Ramos (cell line): ENCODE measurements at regions not wholly inside any gene's neighbourhood (a gene's known extent, or its start where the extent isn't known, plus 50 kb on each side); places are given as distances from the start of the nearest gene placed in this dataset.

ENCODE experiments used
- in situ Hi-C: fragments of 300-500 bp; cut with MboI; formaldehyde crosslinking; loops from one replicate; pipeline ENCODE4 v1.14.3; 2022; ENCODE audit warnings: low sequenced_read_pairs; ENCODE audit not compliant: unreplicated experiment

DNA sequence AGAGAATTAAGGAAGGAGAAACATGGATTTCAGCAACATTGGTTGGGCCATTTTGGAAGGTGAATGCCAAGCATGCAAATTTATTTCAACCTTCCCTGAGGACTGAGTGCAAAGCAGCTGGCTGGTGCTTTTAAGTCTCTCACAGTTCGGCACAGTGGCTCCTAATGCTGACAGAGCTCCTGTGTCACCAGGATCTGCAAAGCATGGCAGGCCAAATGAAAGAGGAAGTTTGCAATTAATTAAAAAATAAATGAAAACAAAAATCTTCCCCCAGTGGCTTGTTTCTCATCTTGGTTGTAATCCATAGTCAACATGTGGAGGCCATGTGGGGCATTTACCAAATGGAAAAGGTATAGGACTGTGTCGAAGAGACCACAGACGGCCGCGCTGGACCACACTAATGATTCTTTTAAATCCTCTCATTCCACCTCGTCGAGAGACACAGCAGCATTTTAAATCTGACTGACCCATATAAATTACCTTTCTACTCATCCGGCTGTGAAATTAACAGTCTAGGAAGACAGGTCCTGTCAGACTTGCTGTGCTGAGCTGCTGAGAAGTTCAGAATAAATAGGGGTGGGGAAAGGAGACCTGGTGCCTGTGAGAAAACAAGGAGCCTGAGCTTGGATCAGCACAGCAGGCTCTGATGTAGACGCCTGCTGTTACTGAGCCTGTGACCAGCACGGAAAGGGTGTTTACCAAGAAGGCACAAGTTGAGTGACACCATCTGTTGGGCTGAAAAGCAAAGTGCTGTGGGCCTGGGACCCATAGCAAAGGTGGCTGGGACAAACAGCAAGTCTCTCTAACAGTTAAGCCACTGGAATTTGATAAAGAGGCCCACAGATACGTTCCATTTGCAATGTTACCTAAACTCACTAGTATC, 136.0 kb upstream of the COL1A2 start:
- in situ Hi-C loops: no loop called here

DNA sequence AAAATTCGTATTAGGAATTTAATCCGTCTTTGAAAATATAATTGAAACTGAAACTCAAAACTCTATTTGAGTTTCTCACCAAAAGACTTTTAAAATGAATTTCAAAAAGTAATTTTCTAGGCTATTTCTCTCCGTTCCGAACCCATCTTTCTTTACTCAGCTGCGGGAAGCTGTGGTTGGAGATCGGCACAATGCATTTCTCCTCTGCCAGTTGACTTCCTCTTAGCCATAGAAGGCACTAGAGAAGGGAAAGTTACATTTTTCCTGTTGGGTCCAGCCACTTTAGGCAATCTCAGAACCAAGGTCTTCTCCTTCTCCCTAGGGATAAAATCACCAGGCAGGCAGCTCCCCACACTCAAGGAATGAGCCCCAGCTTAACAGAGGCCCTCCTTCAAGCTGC, 133.6 kb upstream of the COL1A2 start:
- in situ Hi-C loops: no loop called here

DNA sequence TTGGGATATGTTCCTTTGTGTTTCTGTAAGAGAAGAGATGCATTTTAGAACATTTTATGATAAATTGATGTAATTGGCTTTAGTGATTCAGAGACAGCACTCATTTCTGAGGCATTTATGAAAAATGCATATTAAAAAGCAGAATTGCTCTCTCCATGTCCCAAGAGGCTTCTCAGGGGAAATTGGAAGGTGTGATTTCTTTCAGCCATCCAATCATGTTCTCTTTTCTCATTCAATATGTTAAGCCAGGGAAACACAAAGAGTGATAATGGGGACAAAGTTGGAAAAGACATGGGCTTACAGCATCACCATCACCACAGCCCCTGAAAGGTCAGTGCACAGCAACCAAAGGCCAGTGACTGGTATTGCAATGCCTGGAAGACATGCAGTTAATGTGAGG, 129.9 kb upstream of the COL1A2 start:
- in situ Hi-C loops: no loop called here

DNA sequence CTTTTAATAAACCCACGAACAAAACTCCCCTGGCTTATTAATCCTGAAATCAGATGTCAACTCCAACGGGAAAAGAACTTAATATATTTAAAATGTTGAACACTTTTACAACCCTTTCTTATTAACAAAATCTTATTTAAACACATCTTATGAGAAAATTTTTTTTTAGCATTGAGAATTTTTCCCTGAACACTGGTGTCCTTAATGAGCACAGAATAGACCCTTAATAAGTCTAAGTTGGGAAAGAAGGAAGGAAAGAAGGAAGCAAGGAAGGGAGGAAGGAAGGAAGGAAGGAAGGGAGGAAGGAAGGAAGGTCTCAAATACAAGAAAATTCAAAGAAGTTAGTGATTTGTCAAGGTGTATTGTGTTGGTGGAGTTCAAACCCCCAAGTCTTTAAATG, 129.2 kb upstream of the COL1A2 start:
- in situ Hi-C loops: no loop called here

DNA sequence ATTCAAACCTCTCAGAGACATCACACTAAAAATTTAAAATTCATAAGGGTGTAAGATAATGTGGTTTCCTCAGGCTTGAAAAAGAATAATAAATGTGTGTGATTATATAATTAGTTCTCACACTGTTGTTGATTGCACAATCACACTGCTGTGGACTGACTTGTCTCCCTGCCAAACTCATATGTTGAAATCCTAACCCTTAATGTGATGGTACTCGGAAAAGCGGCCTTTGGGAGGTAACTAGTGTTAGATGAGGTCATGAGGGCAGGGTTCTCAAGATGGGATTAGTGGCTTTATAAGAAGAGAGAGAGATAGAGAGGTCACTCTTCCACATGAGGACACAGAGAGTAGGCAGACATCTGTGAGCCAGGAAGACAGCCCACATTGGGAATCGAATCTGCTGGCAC, 128.5 kb upstream of the COL1A2 start:
- in situ Hi-C loops: no loop called here

DNA sequence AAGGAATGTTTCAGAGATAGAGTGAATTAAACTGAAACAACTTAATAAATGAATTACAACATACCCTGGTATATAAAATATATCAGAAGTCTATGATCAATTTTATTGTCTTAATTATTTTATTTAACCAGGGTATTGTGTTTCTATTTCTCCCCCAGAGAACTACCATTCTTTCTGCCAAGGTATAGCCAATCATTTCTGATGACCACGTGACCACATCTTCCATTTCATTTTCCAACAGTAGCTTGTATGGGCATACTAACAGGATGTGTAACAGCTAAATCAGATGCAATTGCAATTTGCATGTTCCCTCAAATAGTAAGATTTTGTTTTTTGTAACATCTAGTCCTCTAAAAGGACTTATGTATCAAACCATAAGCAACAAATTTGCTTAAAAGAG, 123.9 kb upstream of the COL1A2 start:
- in situ Hi-C loops: no loop called here

DNA sequence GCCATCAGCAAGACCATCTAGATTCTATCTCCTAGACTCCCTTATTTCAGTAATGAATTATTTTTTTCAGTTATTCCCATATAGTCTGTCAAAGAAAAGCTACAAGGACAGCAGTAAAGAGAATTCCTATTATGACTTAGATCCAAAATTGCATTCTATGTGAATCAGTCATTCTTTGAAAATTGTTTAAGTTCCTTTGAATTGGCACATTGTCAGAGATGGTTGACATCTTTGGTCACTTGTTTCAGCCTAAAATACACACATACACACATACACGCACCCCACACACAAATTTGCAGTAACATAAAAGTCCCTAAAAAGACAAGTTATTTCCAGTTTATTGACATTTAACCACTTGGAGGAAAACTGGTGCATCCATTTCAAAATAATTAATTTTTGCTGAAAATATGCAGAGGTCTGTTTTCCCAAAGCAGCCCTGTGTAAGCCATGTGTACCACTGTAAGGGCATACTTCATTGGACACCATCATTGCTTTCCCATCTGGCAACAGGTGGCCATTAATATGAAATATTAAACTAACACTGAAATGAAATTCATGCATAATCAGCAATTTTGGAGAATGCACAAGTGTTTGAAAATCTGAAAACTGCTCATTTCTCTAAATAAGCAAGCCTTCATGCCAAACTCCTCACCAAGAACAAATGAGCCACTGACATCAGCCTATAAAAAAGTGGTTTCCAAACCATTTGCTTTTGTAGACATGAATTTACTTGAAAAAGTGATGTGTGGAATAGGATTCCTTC, 121.7 kb upstream of the COL1A2 start:
- in situ Hi-C loops: no loop called here

DNA sequence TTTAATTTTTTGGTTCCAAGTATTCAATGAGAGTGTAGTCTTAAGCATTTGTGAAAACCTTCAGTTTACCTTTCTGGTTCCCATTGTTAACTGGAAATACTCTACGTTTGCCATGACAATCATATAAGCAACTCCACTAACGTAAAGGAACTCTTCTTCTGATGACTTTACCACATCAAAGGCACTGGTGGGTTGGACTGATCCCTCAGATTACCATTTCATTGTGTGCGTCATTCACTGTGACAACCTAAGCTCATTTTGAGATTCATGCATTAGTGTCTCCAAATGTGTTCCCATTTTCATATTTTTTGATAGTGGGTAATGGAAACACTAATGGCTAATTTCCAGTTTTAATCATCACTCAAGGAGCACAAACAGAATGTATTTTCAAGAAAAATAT, 119.9 kb upstream of the COL1A2 start:
- in situ Hi-C loops: no loop called here

DNA sequence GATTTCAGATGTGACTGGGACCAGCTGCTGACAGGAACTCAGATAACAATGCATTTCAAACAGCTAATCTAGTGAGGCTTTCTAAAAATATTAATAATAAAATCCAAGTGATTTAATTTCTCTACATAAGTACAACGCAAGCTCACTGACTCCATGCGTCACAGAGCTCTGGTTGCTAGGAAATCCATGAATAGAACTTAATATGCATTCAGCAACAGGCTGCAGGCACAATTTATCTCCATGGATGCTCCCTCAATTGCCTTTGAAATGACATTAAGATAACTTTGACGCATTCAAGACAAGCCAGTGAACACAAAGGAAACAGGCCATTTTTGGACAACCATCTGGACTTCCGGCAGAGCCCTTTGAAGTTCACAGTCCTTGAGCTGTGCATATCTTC, 118.7 kb upstream of the COL1A2 start:
- in situ Hi-C loops: no loop called here

DNA sequence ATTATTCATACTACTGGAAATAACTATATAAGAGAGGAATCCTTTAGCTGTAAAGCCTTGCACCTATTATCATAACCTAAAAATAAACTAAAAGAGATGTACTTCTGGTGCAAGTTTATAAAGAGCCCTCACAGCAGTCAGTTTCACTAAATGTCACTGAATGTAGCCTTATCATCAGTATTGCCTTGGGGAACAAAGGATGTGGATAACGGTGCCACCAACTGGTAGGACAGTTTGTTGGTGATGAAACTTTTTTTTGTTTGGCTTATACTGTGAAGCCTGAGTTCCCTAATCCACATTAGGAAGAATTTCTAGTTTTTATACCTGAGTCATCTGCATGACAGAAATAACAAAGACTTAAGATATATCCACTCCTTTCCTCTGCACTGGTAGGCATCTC, 117.9 kb upstream of the COL1A2 start:
- in situ Hi-C loops: no loop called here

DNA sequence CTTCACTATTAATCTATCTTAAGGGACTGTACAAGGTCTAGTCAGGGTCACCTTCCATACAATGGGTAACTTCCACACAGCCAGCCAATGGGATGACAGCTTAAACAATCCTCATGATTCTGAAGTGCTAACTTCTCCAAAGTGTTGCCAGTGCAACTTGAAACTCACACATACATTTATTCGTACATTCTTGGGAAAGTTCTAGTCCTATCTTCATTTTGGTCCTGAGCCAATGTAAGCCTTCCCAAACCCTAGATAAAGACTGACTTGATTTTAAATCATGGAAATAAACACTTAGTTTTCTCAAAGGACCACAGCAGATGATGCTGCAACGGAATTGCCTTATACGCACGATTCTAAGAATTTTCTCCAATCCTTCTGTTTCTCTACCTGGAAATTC, 117.5 kb upstream of the COL1A2 start:
- in situ Hi-C loops: no loop called here

DNA sequence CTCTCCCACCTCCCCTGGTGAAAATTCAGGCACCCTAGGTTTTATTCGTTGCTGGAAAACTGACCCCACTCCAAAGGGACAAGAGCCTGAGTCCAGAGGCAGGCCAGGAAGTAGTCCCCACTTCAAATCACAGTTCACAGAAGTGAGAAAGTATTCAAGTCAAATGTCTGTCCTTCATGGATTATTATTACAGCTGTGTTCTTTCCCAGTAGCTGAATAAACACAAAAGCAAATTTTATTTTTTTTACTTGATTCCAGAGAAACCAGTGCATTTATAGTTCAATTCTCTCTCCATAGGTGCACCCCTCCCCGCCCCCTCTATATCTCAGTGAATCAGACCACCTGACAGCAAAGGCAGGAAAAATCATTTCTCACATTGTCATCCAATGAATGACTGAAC, 113.8 kb upstream of the COL1A2 start:
- in situ Hi-C loops: no loop called here

DNA sequence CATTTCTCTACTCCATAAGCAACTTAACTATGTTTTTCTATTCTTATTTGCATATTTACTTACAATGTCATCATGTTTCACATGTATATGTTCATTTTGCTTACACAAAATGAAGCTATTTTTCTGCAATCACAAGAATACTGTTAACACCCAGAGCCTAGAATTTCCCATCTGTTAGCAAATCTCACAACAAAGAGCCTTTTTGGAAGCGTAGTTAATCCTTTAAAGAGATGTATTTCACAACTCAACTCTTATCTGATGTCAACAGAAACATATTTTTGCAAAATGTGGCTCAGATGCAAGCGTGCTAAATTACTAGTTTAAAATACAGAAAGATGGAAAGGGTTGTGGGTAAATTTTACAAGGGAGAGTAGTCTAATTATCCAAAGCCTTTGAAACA, 110.6 kb upstream of the COL1A2 start:
- in situ Hi-C loops: no loop called here

DNA sequence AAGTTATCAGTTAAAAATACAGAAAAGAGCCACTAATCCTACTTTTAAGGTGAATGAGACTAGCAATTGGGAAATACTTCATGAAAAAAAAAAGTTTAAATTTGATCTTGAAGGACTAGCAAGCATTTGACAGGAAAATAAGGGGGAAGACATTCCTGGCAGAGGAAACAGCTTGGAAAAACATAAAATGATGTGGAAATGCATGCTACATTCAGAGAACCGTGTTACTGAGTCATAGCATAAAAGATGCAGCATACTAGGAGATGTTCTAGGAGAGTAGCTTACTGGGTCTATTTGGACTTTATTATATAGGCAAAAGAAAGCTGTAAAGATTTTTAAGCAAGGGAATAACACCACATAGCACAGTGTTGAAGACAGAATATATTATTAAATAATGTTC, 108.6 kb upstream of the COL1A2 start:
- in situ Hi-C loops: no loop called here

DNA sequence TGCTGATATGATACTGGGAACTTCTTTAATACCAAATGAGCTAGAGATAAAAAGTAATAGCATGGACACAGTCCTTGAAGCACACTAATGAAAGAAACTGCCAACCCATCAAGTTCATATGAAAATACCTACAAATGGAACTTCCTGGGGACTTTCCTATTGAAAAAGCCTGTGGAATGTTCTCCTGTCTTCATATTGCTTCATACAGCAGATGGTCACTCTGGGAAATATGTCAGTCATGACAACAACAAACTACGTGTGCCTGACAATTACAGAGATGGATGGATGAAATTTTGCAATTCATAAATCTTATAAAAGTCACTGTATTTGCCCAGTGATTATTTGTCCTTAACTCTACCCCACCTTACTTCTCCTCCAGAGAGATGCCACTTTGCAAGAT, 106.6 kb upstream of the COL1A2 start:
- in situ Hi-C loops: no loop called here

DNA sequence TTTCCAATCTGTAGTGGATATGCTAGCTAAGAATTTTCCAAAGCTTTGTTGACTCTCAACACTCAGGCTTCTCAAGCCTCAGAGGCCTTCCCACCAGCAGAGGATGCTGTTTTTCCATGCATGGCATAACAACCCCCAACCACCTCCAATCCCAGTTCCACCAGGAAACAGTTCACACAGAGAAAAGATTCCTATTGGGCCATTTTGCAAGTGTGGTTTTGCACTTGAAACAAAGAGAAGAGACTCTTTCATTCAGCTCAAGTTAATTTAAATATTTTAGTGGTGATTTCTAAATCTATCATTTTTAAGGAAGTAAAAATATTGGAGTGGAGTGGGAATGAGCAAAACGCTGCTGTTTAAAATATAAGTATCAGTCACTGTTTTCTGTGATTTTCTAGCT, 105.6 kb upstream of the COL1A2 start:
- in situ Hi-C loops: no loop called here

DNA sequence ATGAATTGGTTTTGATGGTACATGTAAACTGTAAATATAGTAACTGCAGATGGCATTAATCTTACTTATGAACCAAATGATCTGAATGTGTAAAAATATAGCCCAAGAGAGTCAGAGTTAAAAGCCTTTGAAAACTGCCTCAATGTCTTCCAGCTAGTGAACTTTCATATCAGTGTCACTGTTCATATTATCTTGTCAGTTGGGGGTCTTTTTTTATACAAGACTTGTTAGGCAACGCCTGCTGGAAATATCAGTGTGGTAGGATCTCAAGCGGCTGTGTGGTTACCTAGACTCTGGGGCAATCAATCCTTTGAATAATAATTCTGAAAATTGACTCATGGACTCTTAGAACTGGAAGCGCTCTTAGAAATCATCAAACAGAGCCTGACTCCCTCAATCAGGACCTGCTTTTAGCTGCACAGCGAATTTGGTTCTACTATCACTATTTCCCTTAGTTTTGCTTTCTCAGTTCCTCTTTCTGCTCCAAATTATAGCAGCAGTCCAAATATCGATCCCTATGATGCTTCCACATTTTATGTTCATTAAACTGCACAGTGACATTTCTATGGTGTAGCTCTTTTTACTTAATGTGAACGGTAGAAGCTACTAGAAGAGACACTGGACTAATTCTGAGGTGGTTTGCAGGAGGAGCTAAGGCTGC, 100.1 kb upstream of the COL1A2 start:
- in situ Hi-C loops: no loop called here

DNA sequence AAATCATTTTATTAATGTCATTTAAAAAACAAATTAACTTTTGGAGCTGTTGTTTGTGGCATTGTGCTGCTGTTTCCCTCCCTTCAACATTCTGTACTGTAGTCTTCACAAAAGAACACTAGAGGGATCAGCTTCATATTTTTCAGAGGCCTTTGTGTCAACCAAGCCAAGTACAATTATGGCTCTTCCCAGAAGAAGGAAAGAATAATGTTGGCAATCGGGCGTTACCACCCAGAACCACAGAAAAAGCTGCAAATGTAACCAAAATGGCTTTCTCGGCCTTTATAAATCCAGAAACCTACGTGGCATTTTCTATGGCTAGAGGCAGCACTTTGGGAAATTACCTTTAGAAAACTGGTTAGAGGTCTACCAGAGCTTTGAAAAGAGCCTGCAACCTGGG, 98.8 kb upstream of the COL1A2 start:
- in situ Hi-C loops: no loop called here

DNA sequence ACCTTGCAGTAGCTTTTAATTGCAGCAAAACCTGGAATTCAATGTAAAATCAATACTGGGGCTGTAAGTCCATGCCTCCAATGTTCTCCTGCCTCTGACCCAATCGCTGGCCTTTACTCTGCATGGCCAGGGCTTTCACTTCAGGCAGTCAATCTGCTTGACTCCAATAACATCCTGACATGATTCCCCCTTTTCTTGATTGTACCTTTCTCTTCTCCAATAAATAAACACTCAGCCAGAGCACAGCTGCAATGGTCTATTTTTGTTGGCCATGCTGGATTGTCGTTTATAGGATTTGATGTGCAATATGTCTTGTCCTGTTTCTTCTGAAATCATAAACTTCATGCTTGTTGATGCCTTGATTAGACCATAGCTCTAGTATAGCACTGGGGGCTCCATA, 97.8 kb upstream of the COL1A2 start:
- in situ Hi-C loops: no loop called here

DNA sequence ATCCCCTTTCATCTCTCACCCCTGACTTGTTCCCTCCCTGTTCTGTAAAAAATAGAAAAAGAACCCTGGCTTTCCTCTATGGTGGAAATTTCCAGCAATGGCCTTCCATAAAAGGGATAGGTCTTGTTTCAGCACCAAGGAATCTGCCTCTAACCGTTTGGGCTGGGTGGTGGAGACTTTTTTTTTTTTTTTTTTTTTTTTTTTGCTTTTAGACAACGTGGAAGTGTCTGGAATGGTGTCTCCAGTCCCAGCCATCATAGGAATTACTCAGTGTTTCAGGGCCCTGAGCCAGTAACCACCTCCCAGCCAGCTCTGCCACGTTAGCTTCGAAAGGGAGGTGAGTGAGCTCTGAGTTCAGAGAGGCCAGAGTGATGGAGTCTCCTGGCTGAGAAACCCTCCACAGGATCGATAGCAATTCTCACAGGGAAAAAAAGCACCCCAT, 97.3 kb upstream of the COL1A2 start:
- in situ Hi-C loops: no loop called here

DNA sequence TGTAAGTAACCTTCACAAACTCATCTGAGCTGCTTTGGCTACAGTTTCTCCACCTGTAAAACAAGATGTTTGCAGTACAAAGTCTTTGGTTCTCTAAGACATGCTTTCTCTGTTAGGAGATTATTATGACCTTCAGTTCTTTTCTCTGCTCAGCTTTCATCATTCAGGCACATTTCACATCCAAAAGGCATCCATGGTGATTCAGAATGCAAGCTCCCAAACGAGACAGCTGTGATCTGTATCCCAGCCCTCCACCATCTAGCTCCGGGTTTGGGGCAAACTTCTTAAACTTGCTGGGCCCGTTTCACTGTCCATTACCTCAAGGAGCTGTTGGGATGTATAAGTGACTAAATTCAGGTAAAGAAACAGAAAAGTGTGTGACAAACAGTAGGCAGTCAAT, 95.8 kb upstream of the COL1A2 start:
- in situ Hi-C loops: no loop called here
